Keratinocyte (primary cell): ENCODE measurements at regions not wholly inside any gene's neighbourhood (a gene's known extent, or its start where the extent isn't known, plus 50 kb on each side); places are given as distances from the start of the nearest gene placed in this dataset.

Experiments
- CTCF ChIP-seq, 3 experiments: IDR thresholded peaks in 1 of 3; conservative IDR thresholded peaks in 1 of 3; optimal IDR thresholded peaks in 1 of 3; 2 replicates in 2 of 3; 3 replicates in 1 of 3; pipeline versions ENCODE3 to v1.5.1; 2011; ENCODE audit warnings: low read length in 3 of 3, mild to moderate bottlenecking in 3 of 3, moderate library complexity in 2 of 3, control low read depth in 1 of 3, inconsistent platforms in 1 of 3; ENCODE audit not compliant: insufficient read depth in 2 of 3; ENCODE audit errors: extremely low read depth in 1 of 3
- EZH2 ChIP-seq: IDR thresholded peaks from one replicate; pipeline ENCODE4 v1.6.1; 2012; ENCODE audit warnings: inconsistent platforms, mild to moderate bottlenecking, low read length, moderate library complexity

- TF ChIP-seq CTCF (optimal IDR thresholded peaks at IDR 0.05 in 1 of 3, IDR thresholded peaks at IDR 0.05 in 1 of 3, conservative IDR thresholded peaks at IDR 0.05 in 1 of 3; ENCODE audit: extremely low read depth in 1 of 3, insufficient read depth in 2 of 3, low read length in 3 of 3) (no peak), EZH2 (no peak)
Observed at GRCh38 chr2:133840761-133841160, 272.5 kb upstream of the NCKAP5 start.
